ENCODE measurements at regions not wholly inside any gene's neighbourhood (a gene's known extent, or its start where the extent isn't known, plus 50 kb on each side); places are given as distances from the start of the nearest gene placed in this dataset.

DNA sequence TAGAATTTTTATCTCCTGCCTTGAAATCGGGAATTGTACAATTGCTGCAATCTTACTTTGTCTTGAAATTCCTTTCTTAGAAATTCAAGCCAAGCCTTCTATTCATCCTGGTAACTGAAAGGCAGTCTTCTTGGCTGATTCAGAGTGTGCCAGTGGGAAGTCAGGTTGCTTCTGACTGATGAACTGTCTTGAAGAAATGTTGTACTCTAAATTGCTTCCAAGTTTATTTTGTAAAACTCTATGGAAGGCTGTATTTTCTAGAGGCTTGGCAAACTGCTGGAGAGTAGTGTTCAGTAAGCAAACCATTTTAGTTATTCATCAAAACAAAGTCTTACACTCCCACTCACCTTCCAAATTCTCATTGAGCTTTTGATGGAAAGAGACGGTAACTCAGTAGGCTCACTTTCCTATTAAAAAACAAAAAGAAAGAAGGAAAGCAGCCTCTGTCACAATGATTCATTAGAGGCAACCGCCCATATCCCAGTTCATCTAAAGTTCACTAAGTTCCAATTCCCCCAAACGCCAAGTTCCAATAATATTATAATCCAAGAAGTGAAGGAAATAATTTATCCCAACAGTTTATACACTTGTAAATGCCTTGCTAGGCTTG lies 187.9 kb upstream of the MALRD1 start:
- DNase-seq (ENCODE audit: low spot score) = no peak
- CTCF ChIA-PET = no interaction called here
- TF ChIP-seq, protein P1, sequence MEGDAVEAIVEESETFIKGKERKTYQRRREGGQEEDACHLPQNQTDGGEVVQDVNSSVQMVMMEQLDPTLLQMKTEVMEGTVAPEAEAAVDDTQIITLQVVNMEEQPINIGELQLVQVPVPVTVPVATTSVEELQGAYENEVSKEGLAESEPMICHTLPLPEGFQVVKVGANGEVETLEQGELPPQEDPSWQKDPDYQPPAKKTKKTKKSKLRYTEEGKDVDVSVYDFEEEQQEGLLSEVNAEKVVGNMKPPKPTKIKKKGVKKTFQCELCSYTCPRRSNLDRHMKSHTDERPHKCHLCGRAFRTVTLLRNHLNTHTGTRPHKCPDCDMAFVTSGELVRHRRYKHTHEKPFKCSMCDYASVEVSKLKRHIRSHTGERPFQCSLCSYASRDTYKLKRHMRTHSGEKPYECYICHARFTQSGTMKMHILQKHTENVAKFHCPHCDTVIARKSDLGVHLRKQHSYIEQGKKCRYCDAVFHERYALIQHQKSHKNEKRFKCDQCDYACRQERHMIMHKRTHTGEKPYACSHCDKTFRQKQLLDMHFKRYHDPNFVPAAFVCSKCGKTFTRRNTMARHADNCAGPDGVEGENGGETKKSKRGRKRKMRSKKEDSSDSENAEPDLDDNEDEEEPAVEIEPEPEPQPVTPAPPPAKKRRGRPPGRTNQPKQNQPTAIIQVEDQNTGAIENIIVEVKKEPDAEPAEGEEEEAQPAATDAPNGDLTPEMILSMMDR (conservative IDR thresholded peaks at IDR 0.05; ENCODE audit: low read depth) = no peak
- POLR2A ChIA-PET (ENCODE audit: low non-redundant PET) = no interaction called here
- no peak overlapping the region for H3K27ac ChIP-seq

DNA sequence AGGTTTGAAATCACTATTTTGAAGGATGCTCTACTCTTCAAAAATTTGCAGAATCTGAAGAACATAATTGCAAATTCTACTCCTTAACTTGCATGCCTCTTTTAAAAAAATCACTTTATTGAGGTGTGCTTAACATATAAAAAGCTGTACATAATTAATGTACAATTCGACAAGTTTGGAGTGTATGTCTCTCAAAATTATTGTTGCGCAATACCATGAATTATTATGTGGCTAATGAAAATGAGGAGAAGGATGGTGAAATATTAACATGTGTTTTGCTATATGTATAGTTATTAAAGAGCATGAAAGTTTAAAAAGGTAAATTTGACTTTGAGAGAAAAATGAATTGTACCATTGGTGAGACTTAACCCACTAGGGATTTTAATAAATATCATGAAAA lies 187.2 kb upstream of the MALRD1 start:
- ChIA-PET CTCF (no interaction called here), POLR2A (ENCODE audit: low non-redundant PET) (no interaction called here)
- no peak for DNase-seq (ENCODE audit: low spot score)

DNA sequence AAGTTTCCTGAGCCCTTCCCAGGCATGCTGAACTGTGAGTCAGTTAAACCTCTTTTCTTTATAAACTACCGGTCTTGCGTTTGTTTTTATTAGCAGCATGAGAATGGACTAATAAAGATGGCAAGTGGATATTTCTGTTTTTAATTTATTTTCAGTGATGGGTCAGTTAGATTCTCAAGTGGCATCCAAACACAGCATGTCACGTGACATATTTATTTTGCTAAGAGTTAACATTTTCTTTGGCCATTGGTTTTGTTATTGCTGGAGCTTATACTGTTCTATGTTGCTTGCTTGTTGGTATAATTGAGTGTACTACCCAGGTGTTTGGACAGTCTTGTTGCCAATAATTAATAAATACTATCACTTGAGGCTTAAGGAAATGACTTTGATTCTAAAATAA lies 181.7 kb upstream of the MALRD1 start:
- ChIA-PET POLR2A (ENCODE audit: low non-redundant PET) (no interaction called here), CTCF (no interaction called here)
- no peak overlapping the region for H3K27ac ChIP-seq
- no peak for DNase-seq (ENCODE audit: low spot score)
- TF ChIP-seq, protein P1 (conservative IDR thresholded peaks at IDR 0.05; ENCODE audit: low read depth) = no peak

More for the DNA sequence above, 187.2 kb upstream of the MALRD1 start:
- H3K27ac ChIP-seq = no peak overlapping the region
- TF ChIP-seq, protein P1 (conservative IDR thresholded peaks at IDR 0.05; ENCODE audit: low read depth) = no peak

DNA sequence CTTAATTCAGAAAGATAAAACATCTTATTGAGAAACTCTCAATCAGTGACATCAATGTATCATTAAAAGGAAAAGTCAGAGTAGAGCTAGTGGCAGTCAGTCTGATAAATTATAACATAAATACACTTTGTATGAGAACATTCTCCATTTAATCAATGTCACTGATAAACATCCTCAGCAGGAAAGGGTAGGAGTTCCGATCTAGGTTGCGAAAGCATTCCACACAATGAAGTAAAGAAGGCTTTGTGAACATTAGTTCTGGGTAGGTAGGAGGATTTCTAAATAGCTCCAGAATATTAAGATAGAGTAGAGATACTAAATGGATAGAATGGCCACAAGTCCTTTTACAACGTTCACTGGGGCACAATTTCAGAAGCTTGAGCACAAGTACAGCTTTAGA lies 179.7 kb upstream of the MALRD1 start:
- CTCF ChIA-PET = no interaction called here
- H3K27ac ChIP-seq = no peak overlapping the region
- TF ChIP-seq, protein P1 (conservative IDR thresholded peaks at IDR 0.05; ENCODE audit: low read depth) = no peak
- POLR2A ChIA-PET (ENCODE audit: low non-redundant PET) = no interaction called here
- DNase-seq (ENCODE audit: low spot score) = no peak

DNA sequence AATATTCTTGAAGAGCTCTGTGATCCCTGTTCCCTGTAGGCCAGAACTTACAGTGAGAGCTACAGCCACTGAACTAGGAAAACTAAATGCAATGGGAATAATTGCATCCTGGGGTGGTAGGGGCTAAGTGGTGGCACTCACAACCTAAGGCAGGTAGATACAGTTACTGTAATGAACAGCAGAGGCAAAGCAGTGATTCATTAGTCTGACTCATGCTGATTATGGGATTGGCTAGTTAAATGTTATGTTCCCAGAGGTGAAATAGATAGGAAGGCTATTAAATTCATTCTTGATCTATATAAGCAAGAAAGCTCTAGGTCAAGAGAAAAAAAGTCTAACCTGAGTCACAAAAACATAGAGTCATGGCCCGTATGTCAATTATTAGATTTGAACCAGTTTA lies 173.1 kb upstream of the MALRD1 start:
- DNase-seq (ENCODE audit: low spot score) = peak; percentile 13
- ChIA-PET CTCF (no interaction called here), POLR2A (ENCODE audit: low non-redundant PET) (no interaction called here)
- H3K27ac ChIP-seq = no peak overlapping the region
- TF ChIP-seq, protein P1 (conservative IDR thresholded peaks at IDR 0.05; ENCODE audit: low read depth) = no peak

DNA sequence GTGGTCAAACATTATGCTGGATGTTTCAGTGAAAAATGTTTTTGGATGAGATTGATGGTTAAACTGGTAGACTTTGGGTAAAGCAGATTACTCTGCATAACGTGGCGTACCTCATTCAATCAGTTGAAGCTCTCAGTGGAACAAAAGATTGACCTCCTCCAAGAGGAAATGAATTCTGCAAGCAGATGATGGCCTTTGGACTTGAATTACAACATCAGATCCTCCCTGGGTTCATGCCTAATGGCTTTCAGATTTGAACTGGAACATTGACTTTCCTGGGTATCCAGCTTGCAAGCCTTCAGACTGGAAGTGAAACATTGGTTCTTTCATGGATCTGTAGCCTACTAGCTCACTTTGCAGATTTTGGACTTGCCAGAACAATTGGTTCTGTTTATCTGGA lies 169.3 kb upstream of the MALRD1 start:
- no peak for DNase-seq (ENCODE audit: low spot score)
- H3K27ac ChIP-seq = no peak overlapping the region
- POLR2A ChIA-PET (ENCODE audit: low non-redundant PET) = no interaction called here
- TF ChIP-seq, protein P1 (conservative IDR thresholded peaks at IDR 0.05; ENCODE audit: low read depth) = no peak
- CTCF ChIA-PET = no interaction called here

DNA sequence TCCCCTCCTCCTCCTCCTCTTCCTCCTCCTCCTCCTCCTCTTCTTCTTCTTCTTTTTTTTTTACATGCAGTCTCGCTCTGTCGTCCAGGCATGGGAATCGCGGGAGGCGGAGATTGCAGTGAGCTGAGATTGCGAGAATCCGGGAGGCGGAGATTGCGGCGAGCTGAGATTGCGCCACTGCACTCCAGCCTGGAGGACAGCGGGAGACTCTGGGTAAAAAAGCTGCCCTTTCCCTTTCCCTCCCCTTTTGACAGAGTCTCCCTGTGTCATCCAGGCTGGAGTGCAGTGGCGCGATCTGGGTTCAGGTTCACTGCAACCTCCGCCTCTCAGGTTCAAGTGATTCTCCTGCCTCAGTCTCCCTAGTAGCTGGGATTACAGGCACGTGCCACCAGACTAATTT lies 168.1 kb upstream of the MALRD1 start:
- POLR2A ChIA-PET (ENCODE audit: low non-redundant PET) = no interaction called here
- TF ChIP-seq, protein P1 (conservative IDR thresholded peaks at IDR 0.05; ENCODE audit: low read depth) = no peak
- CTCF ChIA-PET = no interaction called here
- no peak for DNase-seq (ENCODE audit: low spot score)
- no peak overlapping the region for H3K27ac ChIP-seq
